Keratinocyte (primary cell): ENCODE measurements at regions not wholly inside any gene's neighbourhood (a gene's known extent, or its start where the extent isn't known, plus 50 kb on each side); places are given as distances from the start of the nearest gene placed in this dataset.

Source experiments
- DNase-seq: peaks from one replicate; pipeline ENCODE4 v3.0.0-alpha.2; 2011; ENCODE audit warnings: low read depth, missing footprints, low spot score
- FAIRE-seq: peaks from 2 replicates; lab custom pipeline; 2011; peaks lifted over from hg19 to GRCh38; lab: Jason Lieb, UNC
- H2AFZ ChIP-seq: 2 replicates; pipeline ENCODE4 v1.6.0; 2012; ENCODE audit warnings: low read length, control low read depth, inconsistent platforms; ENCODE audit not compliant: control insufficient read depth
- H3K27ac ChIP-seq: 2 replicates; pipeline ENCODE4 v1.5.1; 2011; ENCODE audit warnings: low read length; ENCODE audit not compliant: control insufficient read depth, insufficient read depth
- H3K27me3 ChIP-seq: 3 replicates; pipeline ENCODE4 v1.6.0; 2011; ENCODE audit warnings: low read length; ENCODE audit not compliant: control insufficient read depth, insufficient read depth; ENCODE audit errors: extremely low read depth
- H3K36me3 ChIP-seq, 2 experiments: 2 replicates in 1 of 2; 3 replicates in 1 of 2; pipeline ENCODE4 v1.5.1; 2011; ENCODE audit warnings: low read length in 2 of 2, mild to moderate bottlenecking in 1 of 2; ENCODE audit not compliant: control insufficient read depth in 2 of 2, insufficient read depth in 2 of 2; ENCODE audit errors: extremely low read depth in 1 of 2
- H3K4me1 ChIP-seq: 3 replicates; pipeline ENCODE4 v1.5.1; 2011; ENCODE audit warnings: low read length; ENCODE audit not compliant: control insufficient read depth, insufficient read depth; ENCODE audit errors: extremely low read depth
- H3K4me2 ChIP-seq: 3 replicates; pipeline ENCODE4 v1.6.0; 2011; ENCODE audit warnings: low read depth, low read length; ENCODE audit not compliant: control insufficient read depth, insufficient read depth; ENCODE audit errors: extremely low read depth
- H3K4me3 ChIP-seq, 3 experiments: fragments of 200-600 bp in 1 of 3; sonication (generic) in 1 of 3; 2 replicates in 2 of 3; 3 replicates in 1 of 3; pipeline ENCODE4 v1.5.1; 2011 to 2016; ENCODE audit warnings: low read length in 3 of 3, mild to moderate bottlenecking in 3 of 3, control low read depth in 2 of 3, inconsistent platforms in 1 of 3, low read depth in 1 of 3, mixed read lengths in 1 of 3, mixed run types in 1 of 3, moderate library complexity in 1 of 3; ENCODE audit not compliant: control insufficient read depth in 2 of 3, insufficient read depth in 2 of 3; ENCODE audit errors: extremely low read depth in 1 of 3
- H3K79me2 ChIP-seq: 2 replicates; pipeline ENCODE4 v1.6.0; 2012; ENCODE audit warnings: low read length; ENCODE audit not compliant: control insufficient read depth, insufficient read depth
- H3K9ac ChIP-seq: 3 replicates; pipeline ENCODE4 v1.6.0; 2011; ENCODE audit warnings: low read length; ENCODE audit not compliant: control insufficient read depth, insufficient read depth; ENCODE audit errors: extremely low read depth
- H3K9me1 ChIP-seq: 3 replicates; pipeline ENCODE4 v1.6.0; 2011; ENCODE audit warnings: low read length; ENCODE audit not compliant: control insufficient read depth, insufficient read depth; ENCODE audit errors: extremely low read depth
- H3K9me3 ChIP-seq: 2 replicates; pipeline ENCODE4 v1.5.1; 2012; ENCODE audit warnings: low read depth, low read length; ENCODE audit not compliant: control insufficient read depth
- H4K20me1 ChIP-seq: 3 replicates; pipeline ENCODE4 v1.6.0; 2011; ENCODE audit warnings: low read length; ENCODE audit not compliant: control insufficient read depth, insufficient read depth; ENCODE audit errors: extremely low read depth
- CTCF ChIP-seq, 3 experiments: IDR thresholded peaks in 1 of 3; conservative IDR thresholded peaks in 1 of 3; optimal IDR thresholded peaks in 1 of 3; 2 replicates in 2 of 3; 3 replicates in 1 of 3; pipeline versions ENCODE3 to v1.5.1; 2011; ENCODE audit warnings: low read length in 3 of 3, mild to moderate bottlenecking in 3 of 3, moderate library complexity in 2 of 3, control low read depth in 1 of 3, inconsistent platforms in 1 of 3; ENCODE audit not compliant: insufficient read depth in 2 of 3; ENCODE audit errors: extremely low read depth in 1 of 3
- dilution Hi-C: fragments of 300-500 bp; cut with MboI; formaldehyde crosslinking; loops from one replicate; pipeline ENCODE4 v1.7.0; 2020; ENCODE audit warnings: low sequenced_read_pairs; ENCODE audit not compliant: extremely low pct_ligation_motif_present
- small RNA-seq, 3 experiments: library from RNA; depleted of rRNA; stranded (forward); fragments of <200 nt; gene quantifications; one replicate each; pipeline ENCODE3, GENCODE V24; 2012; ENCODE audit warnings: low read depth in 3 of 3, low replicate concordance in 1 of 3; ENCODE audit not compliant: insufficient read length in 3 of 3

- FAIRE-seq (no peak), DNase-seq (no peak)
- H3K4me2 ChIP-seq = no peak overlapping the region
- H3K79me2 ChIP-seq = no peaks in the 10 kb centered on the region
- no peak overlapping the region for H3K27ac ChIP-seq
- H3K4me1 ChIP-seq = no peaks in the 10 kb centered on the region
- H3K9ac ChIP-seq = no peak overlapping the region
- H2AFZ ChIP-seq = no peak overlapping the region
- no peak for TF ChIP-seq CTCF (optimal IDR thresholded peaks at IDR 0.05 in 1 of 3, IDR thresholded peaks at IDR 0.05 in 1 of 3, conservative IDR thresholded peaks at IDR 0.05 in 1 of 3; ENCODE audit: extremely low read depth in 1 of 3, insufficient read depth in 2 of 3, low read length in 3 of 3)
- H3K27me3 ChIP-seq = no peaks in the 10 kb centered on the region
- dilution Hi-C loops = no loop called here
- H3K4me3 ChIP-seq = no peak overlapping the region
- H3K9me1 ChIP-seq = no peaks in the 10 kb centered on the region
- no peaks in the 10 kb centered on the region for H4K20me1 ChIP-seq
- no peaks in the 10 kb centered on the region for H3K9me3 ChIP-seq
- no peaks in the 10 kb centered on the region for H3K36me3 ChIP-seq
Measured at GRCh38 chr6:73878403-73878802, 182.4 kb downstream of the CD109 start.

Small RNA genes lying in the stretch of these regions (small RNA-seq; reads per million reads assigned to genes)
- gene AL356277.1 (0 reads per million in 3 experiments), gene TXNP7 (0 reads per million in 3 experiments)
